Activated CD4-positive, alpha-beta T cell treated with anti-CD3 and anti-CD28 coated beads, Interleukin-2, amount 50 U/mL, for 24 hours (primary cell): ENCODE measurements at regions not wholly inside any gene's neighbourhood (a gene's known extent, or its start where the extent isn't known, plus 50 kb on each side); places are given as distances from the start of the nearest gene placed in this dataset.

Experiments used
- DNase-seq, 2 donors: peaks; one replicate each; pipeline ENCODE4 v3.0.0-alpha.2; 2020; ENCODE audit warnings: low read depth in 1 of 2, low spot score in 1 of 2

GRCh38 chr9:115250621-115251032 is 132.7 kb upstream of the TNC start:
- DNase-seq = no peak

- no peak for DNase-seq
Measured at GRCh38 chr9:115254287-115255180, 136.6 kb upstream of the TNC start.

- no peak for DNase-seq
Measured at GRCh38 chr9:115261656-115262081, 143.7 kb upstream of the TNC start.

- DNase-seq = no peak
Measured at GRCh38 chr9:115262477-115262876, 144.5 kb upstream of the TNC start.

GRCh38 chr9:115262952-115263351 is 145.0 kb upstream of the TNC start:
- DNase-seq = no peak

GRCh38 chr9:115263371-115264075 is 145.6 kb upstream of the TNC start:
- DNase-seq = no peak

GRCh38 chr9:115264313-115264712 is 146.4 kb upstream of the TNC start:
- DNase-seq = no peak

- no peak for DNase-seq
Measured at GRCh38 chr9:115267790-115268189, 149.8 kb upstream of the TNC start.

GRCh38 chr9:115275753-115276152 is 157.8 kb upstream of the TNC start:
- DNase-seq = no peak

- no peak for DNase-seq
Measured at GRCh38 chr9:115276621-115277020, 158.7 kb upstream of the TNC start.

- no peak for DNase-seq
Measured at GRCh38 chr9:115277301-115277700, 159.3 kb upstream of the TNC start.

GRCh38 chr9:115278326-115279035 is 160.5 kb upstream of the TNC start:
- DNase-seq = no peak

GRCh38 chr9:115283395-115283794 is 165.4 kb upstream of the TNC start:
- DNase-seq = no peak

GRCh38 chr9:115285836-115286235 is 167.9 kb upstream of the TNC start:
- no peak for DNase-seq

- DNase-seq = no peak
Measured at GRCh38 chr9:115286411-115286810, 168.5 kb upstream of the TNC start.

GRCh38 chr9:115289757-115290208 is 171.8 kb upstream of the TNC start:
- no peak for DNase-seq

GRCh38 chr9:115291841-115292240 is 173.9 kb upstream of the TNC start:
- no peak for DNase-seq

- no peak for DNase-seq
Measured at GRCh38 chr9:115292584-115293279, 174.8 kb upstream of the TNC start.

- DNase-seq = no peak
Measured at GRCh38 chr9:115295734-115296133, 177.8 kb upstream of the TNC start.

- DNase-seq = no peak
Measured at GRCh38 chr9:115296831-115297565, 179.0 kb upstream of the TNC start.
